ENCODE measurements at regions not wholly inside any gene's neighbourhood (a gene's known extent, or its start where the extent isn't known, plus 50 kb on each side); places are given as distances from the start of the nearest gene placed in this dataset.

GRCh38 chr9:18009902-18010301, 431.0 kb downstream of the SH3GL2 start:
- no peaks in the 10 kb centered on the region for H3K27me3 ChIP-seq (ENCODE audit: control insufficient read depth in 1 of 2, insufficient read depth in 2 of 2, low read length in 2 of 2)
- no peaks in the 10 kb centered on the region for H3K4me1 ChIP-seq (ENCODE audit: control insufficient read depth in 2 of 2, insufficient read depth in 2 of 2, low read length in 1 of 2)
- no peak overlapping the region for H3K4me3 ChIP-seq (ENCODE audit: low read depth in 1 of 2, low read length in 2 of 2)
- no peaks in the 10 kb centered on the region for H3K36me3 ChIP-seq (ENCODE audit: control insufficient read depth in 2 of 2, insufficient read depth in 2 of 2, low read length in 1 of 2)
- no peaks in the 10 kb centered on the region for H3K9me3 ChIP-seq (ENCODE audit: control insufficient read depth in 2 of 2, insufficient read depth in 1 of 2, low read depth in 1 of 2, low read length in 1 of 2)
- 62 to 70% methylated on average over 3 of the region's 3 CpGs for WGBS, 2 donors
- H3K27ac ChIP-seq (ENCODE audit: low read depth in 2 of 2, low read length in 1 of 2) = no peak overlapping the region

GRCh38 chr9:18010492-18010891, 431.6 kb downstream of the SH3GL2 start:
- Histone ChIP-seq H3K9me3 (ENCODE audit: control insufficient read depth in 2 of 2, insufficient read depth in 1 of 2, low read depth in 1 of 2, low read length in 1 of 2) (no peaks in the 10 kb centered on the region), H3K27me3 (ENCODE audit: control insufficient read depth in 1 of 2, insufficient read depth in 2 of 2, low read length in 2 of 2) (no peaks in the 10 kb centered on the region), H3K27ac (ENCODE audit: low read depth in 2 of 2, low read length in 1 of 2) (no peak overlapping the region), H3K4me3 (ENCODE audit: low read depth in 1 of 2, low read length in 2 of 2) (no peak overlapping the region), H3K4me1 (ENCODE audit: control insufficient read depth in 2 of 2, insufficient read depth in 2 of 2, low read length in 1 of 2) (no peaks in the 10 kb centered on the region), H3K36me3 (ENCODE audit: control insufficient read depth in 2 of 2, insufficient read depth in 2 of 2, low read length in 1 of 2) (no peaks in the 10 kb centered on the region)
- WGBS, 2 donors = 57 to 70% methylated on average over 5 of the region's 5 CpGs

- 74 to 75% methylated on average over 4 of the region's 4 CpGs for WGBS, 2 donors
- no peak overlapping the region for H3K27ac ChIP-seq (ENCODE audit: low read depth in 2 of 2, low read length in 1 of 2)
Observed at GRCh38 chr9:18012170-18012569, 433.3 kb downstream of the SH3GL2 start.

GRCh38 chr9:18014556-18014955, 435.7 kb downstream of the SH3GL2 start:
- Histone ChIP-seq H3K27ac (ENCODE audit: low read depth in 2 of 2, low read length in 1 of 2) (no peak overlapping the region), H3K4me1 (ENCODE audit: control insufficient read depth in 2 of 2, insufficient read depth in 2 of 2, low read length in 1 of 2) (no peaks in the 10 kb centered on the region), H3K27me3 (ENCODE audit: control insufficient read depth in 1 of 2, insufficient read depth in 2 of 2, low read length in 2 of 2) (no peaks in the 10 kb centered on the region), H3K4me3 (ENCODE audit: low read depth in 1 of 2, low read length in 2 of 2) (no peak overlapping the region), H3K9me3 (ENCODE audit: control insufficient read depth in 2 of 2, insufficient read depth in 1 of 2, low read depth in 1 of 2, low read length in 1 of 2) (no peaks in the 10 kb centered on the region), H3K36me3 (ENCODE audit: control insufficient read depth in 2 of 2, insufficient read depth in 2 of 2, low read length in 1 of 2) (no peaks in the 10 kb centered on the region)
- 38 to 56% methylated on average over 3 of the region's 3 CpGs for WGBS, 2 donors

More at GRCh38 chr9:18012170-18012569, 433.3 kb downstream of the SH3GL2 start:
- Histone ChIP-seq H3K4me1 (ENCODE audit: control insufficient read depth in 2 of 2, insufficient read depth in 2 of 2, low read length in 1 of 2) (no peaks in the 10 kb centered on the region), H3K27me3 (ENCODE audit: control insufficient read depth in 1 of 2, insufficient read depth in 2 of 2, low read length in 2 of 2) (no peaks in the 10 kb centered on the region), H3K4me3 (ENCODE audit: low read depth in 1 of 2, low read length in 2 of 2) (no peak overlapping the region), H3K36me3 (ENCODE audit: control insufficient read depth in 2 of 2, insufficient read depth in 2 of 2, low read length in 1 of 2) (no peaks in the 10 kb centered on the region), H3K9me3 (ENCODE audit: control insufficient read depth in 2 of 2, insufficient read depth in 1 of 2, low read depth in 1 of 2, low read length in 1 of 2) (no peaks in the 10 kb centered on the region)

- H3K27me3 ChIP-seq (ENCODE audit: control insufficient read depth in 1 of 2, insufficient read depth in 2 of 2, low read length in 2 of 2) = no peaks in the 10 kb centered on the region
- no peaks in the 10 kb centered on the region for H3K9me3 ChIP-seq (ENCODE audit: control insufficient read depth in 2 of 2, insufficient read depth in 1 of 2, low read depth in 1 of 2, low read length in 1 of 2)
- H3K4me1 ChIP-seq (ENCODE audit: control insufficient read depth in 2 of 2, insufficient read depth in 2 of 2, low read length in 1 of 2) = no peaks in the 10 kb centered on the region
- no peaks in the 10 kb centered on the region for H3K36me3 ChIP-seq (ENCODE audit: control insufficient read depth in 2 of 2, insufficient read depth in 2 of 2, low read length in 1 of 2)
- H3K4me3 ChIP-seq (ENCODE audit: low read depth in 1 of 2, low read length in 2 of 2) = no peak overlapping the region
- 62 to 75% methylated on average over 1 of the region's 1 CpG for WGBS, 2 donors
- H3K27ac ChIP-seq (ENCODE audit: low read depth in 2 of 2, low read length in 1 of 2) = no peak overlapping the region
Observed at GRCh38 chr9:18015116-18015515, 436.2 kb downstream of the SH3GL2 start.

- no peaks in the 10 kb centered on the region for H3K4me1 ChIP-seq (ENCODE audit: control insufficient read depth in 2 of 2, insufficient read depth in 2 of 2, low read length in 1 of 2)
- H3K4me3 ChIP-seq (ENCODE audit: low read depth in 1 of 2, low read length in 2 of 2) = no peak overlapping the region
- no peaks in the 10 kb centered on the region for H3K27me3 ChIP-seq (ENCODE audit: control insufficient read depth in 1 of 2, insufficient read depth in 2 of 2, low read length in 2 of 2)
- H3K9me3 ChIP-seq (ENCODE audit: control insufficient read depth in 2 of 2, insufficient read depth in 1 of 2, low read depth in 1 of 2, low read length in 1 of 2) = no peaks in the 10 kb centered on the region
- no peaks in the 10 kb centered on the region for H3K36me3 ChIP-seq (ENCODE audit: control insufficient read depth in 2 of 2, insufficient read depth in 2 of 2, low read length in 1 of 2)
- WGBS, 2 donors = 58 to 62% methylated on average over 1 of the region's 1 CpG
- no peak overlapping the region for H3K27ac ChIP-seq (ENCODE audit: low read depth in 2 of 2, low read length in 1 of 2)
Observed at GRCh38 chr9:18017136-18017535, 438.3 kb downstream of the SH3GL2 start.

GRCh38 chr9:18018221-18018620, 439.4 kb downstream of the SH3GL2 start:
- H3K27ac ChIP-seq (ENCODE audit: low read depth in 2 of 2, low read length in 1 of 2) = no peak overlapping the region
- no peak overlapping the region for H3K4me3 ChIP-seq (ENCODE audit: low read depth in 1 of 2, low read length in 2 of 2)
- no peaks in the 10 kb centered on the region for H3K27me3 ChIP-seq (ENCODE audit: control insufficient read depth in 1 of 2, insufficient read depth in 2 of 2, low read length in 2 of 2)
- no peaks in the 10 kb centered on the region for H3K4me1 ChIP-seq (ENCODE audit: control insufficient read depth in 2 of 2, insufficient read depth in 2 of 2, low read length in 1 of 2)
- no peaks in the 10 kb centered on the region for H3K9me3 ChIP-seq (ENCODE audit: control insufficient read depth in 2 of 2, insufficient read depth in 1 of 2, low read depth in 1 of 2, low read length in 1 of 2)
- no peaks in the 10 kb centered on the region for H3K36me3 ChIP-seq (ENCODE audit: control insufficient read depth in 2 of 2, insufficient read depth in 2 of 2, low read length in 1 of 2)
- WGBS, 2 donors = 54 to 62% methylated on average over 2 of the region's 2 CpGs

- Histone ChIP-seq H3K27me3 (ENCODE audit: control insufficient read depth in 1 of 2, insufficient read depth in 2 of 2, low read length in 2 of 2) (no peaks in the 10 kb centered on the region), H3K9me3 (ENCODE audit: control insufficient read depth in 2 of 2, insufficient read depth in 1 of 2, low read depth in 1 of 2, low read length in 1 of 2) (no peaks in the 10 kb centered on the region), H3K27ac (ENCODE audit: low read depth in 2 of 2, low read length in 1 of 2) (no peak overlapping the region), H3K4me1 (ENCODE audit: control insufficient read depth in 2 of 2, insufficient read depth in 2 of 2, low read length in 1 of 2) (no peaks in the 10 kb centered on the region), H3K4me3 (ENCODE audit: low read depth in 1 of 2, low read length in 2 of 2) (no peak overlapping the region), H3K36me3 (ENCODE audit: control insufficient read depth in 2 of 2, insufficient read depth in 2 of 2, low read length in 1 of 2) (no peaks in the 10 kb centered on the region)
- 65 to 67% methylated on average over 2 of the region's 2 CpGs for WGBS, 2 donors
Observed at GRCh38 chr9:18018661-18019060, 439.8 kb downstream of the SH3GL2 start.

- no peaks in the 10 kb centered on the region for H3K27me3 ChIP-seq (ENCODE audit: control insufficient read depth in 1 of 2, insufficient read depth in 2 of 2, low read length in 2 of 2)
- no peak overlapping the region for H3K4me3 ChIP-seq (ENCODE audit: low read depth in 1 of 2, low read length in 2 of 2)
- 72 to 74% methylated on average over 6 of the region's 6 CpGs for WGBS, 2 donors
- no peaks in the 10 kb centered on the region for H3K9me3 ChIP-seq (ENCODE audit: control insufficient read depth in 2 of 2, insufficient read depth in 1 of 2, low read depth in 1 of 2, low read length in 1 of 2)
- H3K27ac ChIP-seq (ENCODE audit: low read depth in 2 of 2, low read length in 1 of 2) = no peak overlapping the region
- no peaks in the 10 kb centered on the region for H3K4me1 ChIP-seq (ENCODE audit: control insufficient read depth in 2 of 2, insufficient read depth in 2 of 2, low read length in 1 of 2)
- no peaks in the 10 kb centered on the region for H3K36me3 ChIP-seq (ENCODE audit: control insufficient read depth in 2 of 2, insufficient read depth in 2 of 2, low read length in 1 of 2)
Observed at GRCh38 chr9:18020121-18020745, 441.4 kb downstream of the SH3GL2 start.

- Histone ChIP-seq H3K27ac (ENCODE audit: low read depth in 2 of 2, low read length in 1 of 2) (no peak overlapping the region), H3K4me3 (ENCODE audit: low read depth in 1 of 2, low read length in 2 of 2) (no peak overlapping the region), H3K4me1 (ENCODE audit: control insufficient read depth in 2 of 2, insufficient read depth in 2 of 2, low read length in 1 of 2) (no peaks in the 10 kb centered on the region), H3K36me3 (ENCODE audit: control insufficient read depth in 2 of 2, insufficient read depth in 2 of 2, low read length in 1 of 2) (no peaks in the 10 kb centered on the region), H3K27me3 (ENCODE audit: control insufficient read depth in 1 of 2, insufficient read depth in 2 of 2, low read length in 2 of 2) (no peaks in the 10 kb centered on the region), H3K9me3 (ENCODE audit: control insufficient read depth in 2 of 2, insufficient read depth in 1 of 2, low read depth in 1 of 2, low read length in 1 of 2) (no peaks in the 10 kb centered on the region)
- WGBS, 2 donors = 89 to 97% methylated on average over 2 of the region's 2 CpGs
Observed at GRCh38 chr9:18022642-18023041, 443.8 kb downstream of the SH3GL2 start.

Data from esophagus (tissue), 2 donors.